K562 (cell line): ENCODE measurements at regions not wholly inside any gene's neighbourhood (a gene's known extent, or its start where the extent isn't known, plus 50 kb on each side); places are given as distances from the start of the nearest gene placed in this dataset.

Experiments used
- ATAC-seq: fragments of 200-7000 bp; cut with Tn5 transposase; 3 replicates; pipeline ENCODE4 v1.9.1; 2020; ENCODE audit warnings: moderate library complexity
- BruUV-seq: library from RNA; stranded (reverse); fragments of 400-500 nt; replicated peaks from 2 replicates; lab custom pipeline; 2021; lab: Mats Ljungman, UMichigan
- CTCF ChIA-PET: fragments of 300-600 bp; formaldehyde crosslinking; extraction: SDS; loops from one replicate; lab custom pipeline; 2021; ENCODE audit warnings: low intra/inter-chr PET ratio; lab: Yijun Ruan, JAX
- POLR2A ChIA-PET: fragments of 300-600, 350-650 bp; sonication (Branson Sonifier 250); formaldehyde crosslinking; extraction: SDS; loops from one replicate; lab custom pipeline; 2021; ENCODE audit warnings: antibody characterized with exemption, inconsistent platforms; lab: Yijun Ruan, JAX
- DNase-seq, 4 experiments: peaks; one replicate each; pipeline versions ENCODE4 v3.0.0 to v3.0.0-alpha.2; 2011 to 2018; ENCODE audit warnings: low spot score in 3 of 4, mixed read lengths in 3 of 4; ENCODE audit errors: extremely low read depth in 1 of 4
- FAIRE-seq: peaks from 2 replicates; lab custom pipeline; 2011; peaks lifted over from hg19 to GRCh38; lab: Jason Lieb, UNC
- H2AFZ ChIP-seq: 2 replicates; pipeline ENCODE4 v1.6.0; 2011; ENCODE audit warnings: low read depth, low read length, control low read depth, inconsistent platforms
- H3K27ac ChIP-seq: fragments of 200-600 bp; 3 replicates; pipeline ENCODE4 v1.8.0; 2011; ENCODE audit warnings: low read depth, mild to moderate bottlenecking, control low read depth, inconsistent platforms, low read length, moderate library complexity, mixed read lengths; ENCODE audit errors: extremely low read depth
- H3K27me3 ChIP-seq, 2 experiments: fragments of 300-600 bp in 1 of 2; 2 replicates in 1 of 2; 3 replicates in 1 of 2; pipeline versions ENCODE4 v1.6.0 to v1.8.0; 2011; ENCODE audit warnings: inconsistent platforms in 2 of 2, low read length in 2 of 2, mild to moderate bottlenecking in 1 of 2, mixed read lengths in 1 of 2, moderate library complexity in 1 of 2; ENCODE audit not compliant: control insufficient read depth in 2 of 2, insufficient read depth in 2 of 2
- H3K36me3 ChIP-seq: fragments of 300-600 bp; 3 replicates; pipeline ENCODE4 v1.8.0; 2011; ENCODE audit warnings: mild to moderate bottlenecking, low read length, inconsistent platforms; ENCODE audit not compliant: control insufficient read depth, insufficient read depth
- H3K4me1 ChIP-seq, 2 experiments: fragments of 200-600 bp in 1 of 2; replicated peaks in 1 of 2; 2 replicates in 1 of 2; 3 replicates in 1 of 2; pipeline versions ENCODE4 v1.5.1 to v1.8.0; 2011; ENCODE audit warnings: inconsistent platforms in 2 of 2, low read length in 2 of 2, mild to moderate bottlenecking in 1 of 2, mixed read lengths in 1 of 2, moderate library complexity in 1 of 2; ENCODE audit not compliant: control insufficient read depth in 2 of 2, insufficient read depth in 2 of 2
- H3K4me2 ChIP-seq: 2 replicates; pipeline ENCODE4 v1.6.1; 2011; ENCODE audit warnings: low read length, control low read depth, inconsistent platforms, mixed read lengths; ENCODE audit not compliant: insufficient read depth
- H3K4me3 ChIP-seq: fragments of 200-600 bp; sonication (generic), shearing (Covaris generic); 2 replicates; pipeline ENCODE4 v1.5.1; 2016; ENCODE audit warnings: control low read depth, inconsistent platforms
- H3K79me2 ChIP-seq: fragments of 200-600 bp; 3 replicates; pipeline ENCODE4 v1.8.0; 2011; ENCODE audit warnings: low read length, inconsistent platforms; ENCODE audit not compliant: control insufficient read depth, insufficient read depth
- H3K9ac ChIP-seq, 2 experiments: 2 replicates each; pipeline versions ENCODE4 v1.6.0 to v1.6.1; 2011; ENCODE audit warnings: low read depth in 2 of 2, low read length in 2 of 2, control low read depth in 1 of 2, inconsistent platforms in 1 of 2, mild to moderate bottlenecking in 1 of 2, mixed read lengths in 1 of 2; ENCODE audit not compliant: insufficient read depth in 1 of 2
- H3K9me1 ChIP-seq: one replicate; pipeline ENCODE4 v1.6.0; 2011; ENCODE audit warnings: inconsistent platforms, mild to moderate bottlenecking, low read length, moderate library complexity; ENCODE audit not compliant: control insufficient read depth, insufficient read depth
- H3K9me3 ChIP-seq: replicated peaks from 2 replicates; pipeline ENCODE4 v1.5.1; 2011; ENCODE audit warnings: low read depth, low read length, inconsistent platforms; ENCODE audit not compliant: control insufficient read depth, insufficient read depth
- H4K20me1 ChIP-seq: replicated peaks from 2 replicates; pipeline ENCODE4 v1.6.1; 2011; ENCODE audit warnings: low read length, inconsistent platforms, mixed read lengths; ENCODE audit not compliant: control insufficient read depth, insufficient read depth
- CEBPZ ChIP-seq: fragments of 150-350 bp; IDR thresholded peaks from 2 replicates; pipeline ENCODE4 v1.6.1; 2014; ENCODE audit warnings: low read depth, mild to moderate bottlenecking, low read length, borderline replicate concordance
- HMBOX1 ChIP-seq: sonication (generic); IDR thresholded peaks from 2 replicates; pipeline ENCODE4 v1.6.1; 2016
- HNRNPL ChIP-seq: fragments of 200-400 bp; formaldehyde crosslinking; IDR thresholded peaks from 2 replicates; pipeline ENCODE4 v1.6.1; 2017; ENCODE audit warnings: low read depth, mild to moderate bottlenecking, low read length
- IRF1 ChIP-seq: sonication (generic); formaldehyde crosslinking; IDR thresholded peaks from 2 replicates; pipeline ENCODE4 v1.8.0; 2022; ENCODE audit warnings: missing genetic modification reagents, mild to moderate bottlenecking, borderline replicate concordance
- MBD2 ChIP-seq: sonication (generic); IDR thresholded peaks from 2 replicates; pipeline ENCODE4 v1.6.1; 2016; ENCODE audit warnings: low read depth, borderline replicate concordance
- NCOA2 ChIP-seq, 2 experiments: fragments of 450-650 bp; IDR thresholded peaks; 2 replicates each; pipeline ENCODE4 v1.6.1; 2018; ENCODE audit warnings: mild to moderate bottlenecking in 2 of 2, moderate library complexity in 1 of 2; ENCODE audit not compliant: partially characterized antibody in 2 of 2
- NCOA4 ChIP-seq: fragments of 450-650 bp; IDR thresholded peaks from 2 replicates; pipeline ENCODE4 v1.6.1; 2018; ENCODE audit warnings: mild to moderate bottlenecking; ENCODE audit not compliant: partially characterized antibody
- RB1 ChIP-seq: fragments of 450-650 bp; IDR thresholded peaks from 2 replicates; pipeline ENCODE4 v1.6.1; 2017; ENCODE audit warnings: low read depth, mild to moderate bottlenecking
- RFX1 ChIP-seq: fragments of 450-650 bp; IDR thresholded peaks from 2 replicates; pipeline ENCODE4 v1.6.1; 2016; ENCODE audit warnings: mild to moderate bottlenecking, moderate library complexity
- SAP30 ChIP-seq: fragments of 200-600 bp; sonication (generic); IDR thresholded peaks from 2 replicates; pipeline ENCODE4 v1.6.1; 2012; ENCODE audit warnings: borderline replicate concordance, low read depth, mild to moderate bottlenecking, moderate library complexity, low read length, control low read depth, inconsistent platforms; ENCODE audit not compliant: insufficient read depth, poor library complexity, severe bottlenecking
- SLC30A9 ChIP-seq: fragments of 250-450 bp; sonication (Bioruptor Pico); IDR thresholded peaks from 2 replicates; pipeline ENCODE4 v1.8.0; 2022; ENCODE audit warnings: mild to moderate bottlenecking, moderate library complexity
- ZNF174 ChIP-seq: fragments of 250-450 bp; sonication (Bioruptor Pico); IDR thresholded peaks from 2 replicates; pipeline ENCODE4 v1.4.0; 2020; ENCODE audit warnings: mild to moderate bottlenecking
- ZNF511 ChIP-seq: sonication (generic); formaldehyde crosslinking; IDR thresholded peaks from 2 replicates; pipeline ENCODE4 v1.8.0; 2022; ENCODE audit warnings: mild to moderate bottlenecking, missing genetic modification reagents
- ZNF695 ChIP-seq: fragments of 450-650 bp; formaldehyde crosslinking; IDR thresholded peaks from 2 replicates; pipeline ENCODE4 v1.4.0; 2020; ENCODE audit warnings: mild to moderate bottlenecking, moderate library complexity
- ZNF707 ChIP-seq: fragments of 250-450 bp; sonication (Bioruptor Pico); conservative IDR thresholded peaks from 2 replicates; pipeline ENCODE4 v1.8.0; 2022; ENCODE audit warnings: inconsistent platforms, mild to moderate bottlenecking, moderate library complexity
- WGBS: fragments of 100-300 bp; shearing (Covaris generic); methylation state at CpG from one replicate; pipeline ENCODE4 v1.1.6; 2016; ENCODE audit warnings: low coverage, mixed read lengths; ENCODE audit not compliant: insufficient coverage; ENCODE audit errors: missing lambda C conversion rate; 5-methylcytosine and 5-hydroxymethylcytosine counted together
- in situ Hi-C: fragments of 300-500 bp; cut with MboI; formaldehyde crosslinking; loops from 4 replicates; pipeline ENCODE4 v1.15.0; 2018; ENCODE audit warnings: inconsistent platforms, mixed read lengths
- intact Hi-C: fragments of 100-400 bp; cut with micrococcal nuclease; formaldehyde crosslinking; loops from 2 replicates; pipeline ENCODE4 v1.14.2; 2022

GRCh38 chr15:46178138-46178537 lies 543.3 kb downstream of the SQOR start:
- ATAC-seq = no peak
- BruUV-seq = no TSS peak

More at GRCh38 chr15:46178138-46178537, 543.3 kb downstream of the SQOR start:
- no peaks in the 10 kb centered on the region for H3K4me1 ChIP-seq
- DNase-seq (no peak), FAIRE-seq (no peak)
- H3K27ac ChIP-seq = no peak overlapping the region
- WGBS = 0% methylated on average over 1 of the region's 1 CpG
- ChIA-PET CTCF (no interaction called here), POLR2A (no interaction called here)
- no peaks in the 10 kb centered on the region for H3K9me1 ChIP-seq
- TF ChIP-seq HMBOX1 (no peak), ZNF174 (no peak), NCOA4 (no peak), SLC30A9 (no peak), HNRNPL (no peak), SAP30 (no peak), ZNF695 (CRISPR knock-in tag) (no peak), CEBPZ (no peak), ZNF511 (CRISPR knock-in tag) (no peak), RFX1 (no peak), ZNF707 (CRISPR knock-in tag) (no peak), IRF1 (no peak), NCOA2 (IDR thresholded peaks at IDR 0.05; ENCODE audit: partially characterized antibody in 2 of 2) (no peak), MBD2 (no peak), RB1 (no peak)
- H3K36me3 ChIP-seq = no peaks in the 10 kb centered on the region
- no peak overlapping the region for H3K9ac ChIP-seq
- H3K9me3 ChIP-seq = no peaks in the 10 kb centered on the region
- H2AFZ ChIP-seq = no peak overlapping the region
- H3K27me3 ChIP-seq = no peaks in the 10 kb centered on the region
- in situ Hi-C loops = no loop called here
- intact Hi-C loops = no loop called here
- no peak overlapping the region for H3K4me2 ChIP-seq
- no peaks in the 10 kb centered on the region for H4K20me1 ChIP-seq
- H3K4me3 ChIP-seq = no peak overlapping the region
- no peaks in the 10 kb centered on the region for H3K79me2 ChIP-seq
